ENCODE measurements at regions not wholly inside any gene's neighbourhood (a gene's known extent, or its start where the extent isn't known, plus 50 kb on each side); places are given as distances from the start of the nearest gene placed in this dataset.

DNA sequence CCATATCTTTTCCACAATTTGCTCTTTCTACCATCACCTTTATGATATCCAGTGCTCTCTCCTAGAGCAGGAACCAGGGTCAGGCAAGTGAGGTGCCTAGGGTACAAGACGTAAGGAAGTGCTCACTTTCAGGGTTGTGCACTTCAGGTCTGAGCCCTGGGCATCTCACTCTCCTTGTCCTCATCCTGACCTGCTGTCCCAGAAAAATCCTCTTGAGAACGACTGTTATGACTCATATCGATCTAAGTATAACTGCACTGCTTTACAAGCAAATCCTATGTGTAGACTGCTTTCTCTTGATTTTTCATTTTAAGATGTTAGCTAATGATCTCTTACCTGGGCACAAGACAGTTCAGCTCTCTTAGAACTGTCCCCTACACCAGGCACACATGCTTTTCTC lies 100.1 kb downstream of the TMEM100 start:
- no peak for TF ChIP-seq POLR2AphosphoS5 (IDR thresholded peaks at IDR 0.05)
- TF ChIP-seq POLR2A (IDR thresholded peaks at IDR 0.05): no peak
- TF ChIP-seq, protein P1, sequence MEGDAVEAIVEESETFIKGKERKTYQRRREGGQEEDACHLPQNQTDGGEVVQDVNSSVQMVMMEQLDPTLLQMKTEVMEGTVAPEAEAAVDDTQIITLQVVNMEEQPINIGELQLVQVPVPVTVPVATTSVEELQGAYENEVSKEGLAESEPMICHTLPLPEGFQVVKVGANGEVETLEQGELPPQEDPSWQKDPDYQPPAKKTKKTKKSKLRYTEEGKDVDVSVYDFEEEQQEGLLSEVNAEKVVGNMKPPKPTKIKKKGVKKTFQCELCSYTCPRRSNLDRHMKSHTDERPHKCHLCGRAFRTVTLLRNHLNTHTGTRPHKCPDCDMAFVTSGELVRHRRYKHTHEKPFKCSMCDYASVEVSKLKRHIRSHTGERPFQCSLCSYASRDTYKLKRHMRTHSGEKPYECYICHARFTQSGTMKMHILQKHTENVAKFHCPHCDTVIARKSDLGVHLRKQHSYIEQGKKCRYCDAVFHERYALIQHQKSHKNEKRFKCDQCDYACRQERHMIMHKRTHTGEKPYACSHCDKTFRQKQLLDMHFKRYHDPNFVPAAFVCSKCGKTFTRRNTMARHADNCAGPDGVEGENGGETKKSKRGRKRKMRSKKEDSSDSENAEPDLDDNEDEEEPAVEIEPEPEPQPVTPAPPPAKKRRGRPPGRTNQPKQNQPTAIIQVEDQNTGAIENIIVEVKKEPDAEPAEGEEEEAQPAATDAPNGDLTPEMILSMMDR (IDR thresholded peaks at IDR 0.05): no peak
- no peak for TF ChIP-seq EP300 (IDR thresholded peaks at IDR 0.05)

Measured in upper lobe of left lung (tissue), 4 donors.